Effector memory CD8-positive, alpha-beta T cell (primary cell): ENCODE measurements at regions not wholly inside any gene's neighbourhood (a gene's known extent, or its start where the extent isn't known, plus 50 kb on each side); places are given as distances from the start of the nearest gene placed in this dataset.

Source experiments
- ATAC-seq: fragments of 150-1000 bp; cut with Tn5 transposase; replicated peaks from 2 replicates; pipeline ENCODE4 v1.10.0; 2021; ENCODE audit warnings: mild to moderate bottlenecking, moderate library complexity
- DNase-seq, 3 experiments: peaks; one replicate each; pipeline ENCODE4 v3.0.0; 2021
- H3K27ac Mint-ChIP-seq, 2 donors: one replicate each; pipeline ENCODE4 v1.8.0; 2022; ENCODE audit warnings: mild to moderate bottlenecking in 2 of 2, mixed read lengths in 2 of 2, moderate library complexity in 2 of 2
- H3K27me3 Mint-ChIP-seq, 2 donors: one replicate each; pipeline ENCODE4 v1.8.0; 2022; ENCODE audit warnings: mixed read lengths in 2 of 2
- H3K36me3 Mint-ChIP-seq: one replicate; pipeline ENCODE4 v1.8.0; 2022; ENCODE audit warnings: mild to moderate bottlenecking, moderate library complexity, mixed read lengths; ENCODE audit not compliant: insufficient read depth
- H3K4me1 Mint-ChIP-seq, 2 donors: one replicate each; pipeline ENCODE4 v1.8.0; 2022; ENCODE audit warnings: low read depth in 2 of 2, mixed read lengths in 2 of 2
- H3K4me3 Mint-ChIP-seq, 2 donors: one replicate each; pipeline ENCODE4 v1.8.0; 2022; ENCODE audit warnings: mild to moderate bottlenecking in 2 of 2, mixed read lengths in 2 of 2, moderate library complexity in 2 of 2
- H3K9me3 Mint-ChIP-seq, 2 donors: one replicate each; pipeline ENCODE4 v1.8.0; 2022; ENCODE audit warnings: mixed read lengths in 2 of 2

GRCh38 chr2:236761358-236761757, 191.7 kb downstream of the ACKR3 start:
- no peak for ATAC-seq
- Mint-ChIP-seq H3K36me3 (no peaks in the 10 kb centered on the region), H3K27me3 (peaks cover 19 to 45% of the 10 kb centered on the region in 2 donors), H3K27ac (no peak overlapping the region), H3K9me3 (no peaks in the 10 kb centered on the region), H3K4me1 (no peaks in the 10 kb centered on the region), H3K4me3 (no peak overlapping the region)
- DNase-seq = no peak

GRCh38 chr2:236762628-236763027, 193.0 kb downstream of the ACKR3 start:
- Mint-ChIP-seq H3K4me1 (no peaks in the 10 kb centered on the region), H3K4me3 (no peak overlapping the region), H3K27me3 (peaks cover 24 to 57% of the 10 kb centered on the region in 2 donors), H3K9me3 (no peaks in the 10 kb centered on the region), H3K36me3 (no peaks in the 10 kb centered on the region), H3K27ac (no peak overlapping the region)
- DNase-seq (no peak), ATAC-seq (no peak)

GRCh38 chr2:236763857-236764256, 194.2 kb downstream of the ACKR3 start:
- H3K4me1 Mint-ChIP-seq = no peaks in the 10 kb centered on the region
- peaks cover 26 to 67% of the 10 kb centered on the region in 2 donors for H3K27me3 Mint-ChIP-seq
- DNase-seq (no peak), ATAC-seq (no peak)
- H3K4me3 Mint-ChIP-seq = no peak overlapping the region
- no peaks in the 10 kb centered on the region for H3K9me3 Mint-ChIP-seq
- H3K27ac Mint-ChIP-seq = no peak overlapping the region
- no peaks in the 10 kb centered on the region for H3K36me3 Mint-ChIP-seq

- Mint-ChIP-seq H3K36me3 (no peaks in the 10 kb centered on the region), H3K4me1 (no peaks in the 10 kb centered on the region), H3K27ac (no peak overlapping the region), H3K27me3 (peaks cover 34 to 67% of the 10 kb centered on the region in 2 donors), H3K9me3 (no peaks in the 10 kb centered on the region), H3K4me3 (no peak overlapping the region)
- no peak for ATAC-seq
- no peak for DNase-seq
Measured at GRCh38 chr2:236764716-236765115, 195.1 kb downstream of the ACKR3 start.

- no peak overlapping the region for H3K27ac Mint-ChIP-seq
- ATAC-seq (no peak), DNase-seq (no peak)
- H3K27me3 Mint-ChIP-seq = peaks cover 34 to 67% of the 10 kb centered on the region in 2 donors
- no peak overlapping the region for H3K4me3 Mint-ChIP-seq
- no peaks in the 10 kb centered on the region for H3K9me3 Mint-ChIP-seq
- no peaks in the 10 kb centered on the region for H3K36me3 Mint-ChIP-seq
- H3K4me1 Mint-ChIP-seq = no peaks in the 10 kb centered on the region
Measured at GRCh38 chr2:236765478-236765877, 195.9 kb downstream of the ACKR3 start.

GRCh38 chr2:236766850-236767249, 197.2 kb downstream of the ACKR3 start:
- Mint-ChIP-seq H3K27ac (no peak overlapping the region), H3K4me3 (no peak overlapping the region), H3K36me3 (no peaks in the 10 kb centered on the region), H3K9me3 (no peaks in the 10 kb centered on the region), H3K27me3 (peaks cover 34 to 80% of the 10 kb centered on the region in 2 donors), H3K4me1 (no peaks in the 10 kb centered on the region)
- ATAC-seq = no peak
- no peak for DNase-seq

GRCh38 chr2:236767941-236768340, 198.3 kb downstream of the ACKR3 start:
- H3K4me3 Mint-ChIP-seq = no peak overlapping the region
- H3K27me3 Mint-ChIP-seq = peaks cover 34 to 91% of the 10 kb centered on the region in 2 donors
- DNase-seq (no peak), ATAC-seq (no peak)
- H3K27ac Mint-ChIP-seq = no peak overlapping the region
- H3K9me3 Mint-ChIP-seq = no peaks in the 10 kb centered on the region
- H3K36me3 Mint-ChIP-seq = no peaks in the 10 kb centered on the region
- no peaks in the 10 kb centered on the region for H3K4me1 Mint-ChIP-seq

GRCh38 chr2:236768393-236769140, 198.9 kb downstream of the ACKR3 start:
- H3K9me3 Mint-ChIP-seq = no peaks in the 10 kb centered on the region
- peaks cover 34 to 97% of the 10 kb centered on the region in 2 donors for H3K27me3 Mint-ChIP-seq
- ATAC-seq (no peak), DNase-seq (no peak)
- H3K27ac Mint-ChIP-seq = no peak overlapping the region
- H3K4me1 Mint-ChIP-seq = no peaks in the 10 kb centered on the region
- H3K4me3 Mint-ChIP-seq = no peak overlapping the region
- no peaks in the 10 kb centered on the region for H3K36me3 Mint-ChIP-seq

GRCh38 chr2:236769981-236770671, 200.5 kb downstream of the ACKR3 start:
- Mint-ChIP-seq H3K27me3 (peaks cover 34 to 100% of the 10 kb centered on the region in 2 donors), H3K36me3 (no peaks in the 10 kb centered on the region), H3K27ac (no peak overlapping the region), H3K9me3 (no peaks in the 10 kb centered on the region), H3K4me3 (no peak overlapping the region), H3K4me1 (no peaks in the 10 kb centered on the region)
- DNase-seq (no peak), ATAC-seq (no peak)

- Mint-ChIP-seq H3K27me3 (peaks cover 20 to 89% of the 10 kb centered on the region in 2 donors), H3K4me3 (no peak overlapping the region), H3K36me3 (no peaks in the 10 kb centered on the region), H3K27ac (no peak overlapping the region), H3K9me3 (no peaks in the 10 kb centered on the region), H3K4me1 (no peaks in the 10 kb centered on the region)
- ATAC-seq = no peak
- DNase-seq = no peak
Measured at GRCh38 chr2:236772220-236772837, 202.7 kb downstream of the ACKR3 start.

- ATAC-seq (no peak), DNase-seq (no peak)
- Mint-ChIP-seq H3K27me3 (peaks cover 20 to 80% of the 10 kb centered on the region in 2 donors), H3K36me3 (no peaks in the 10 kb centered on the region), H3K27ac (no peak overlapping the region), H3K4me3 (no peak overlapping the region), H3K9me3 (no peaks in the 10 kb centered on the region), H3K4me1 (no peaks in the 10 kb centered on the region)
Measured at GRCh38 chr2:236773206-236773605, 203.6 kb downstream of the ACKR3 start.

- Mint-ChIP-seq H3K27ac (no peak overlapping the region), H3K9me3 (no peaks in the 10 kb centered on the region)
- ATAC-seq = no peak
Measured at GRCh38 chr2:236774171-236774570, 204.5 kb downstream of the ACKR3 start.

GRCh38 chr2:236775511-236775910, 205.9 kb downstream of the ACKR3 start:
- H3K9me3 Mint-ChIP-seq = no peaks in the 10 kb centered on the region
- H3K36me3 Mint-ChIP-seq = no peaks in the 10 kb centered on the region
- H3K4me1 Mint-ChIP-seq = no peaks in the 10 kb centered on the region
- peaks cover 26 to 57% of the 10 kb centered on the region in 2 donors for H3K27me3 Mint-ChIP-seq
- no peak overlapping the region for H3K4me3 Mint-ChIP-seq
- DNase-seq = no peak
- ATAC-seq = no peak
- H3K27ac Mint-ChIP-seq = no peak overlapping the region

More at GRCh38 chr2:236774171-236774570, 204.5 kb downstream of the ACKR3 start:
- no peaks in the 10 kb centered on the region for H3K4me1 Mint-ChIP-seq
- no peak overlapping the region for H3K4me3 Mint-ChIP-seq
- DNase-seq = no peak
- no peaks in the 10 kb centered on the region for H3K36me3 Mint-ChIP-seq
- peaks cover 20 to 71% of the 10 kb centered on the region in 2 donors for H3K27me3 Mint-ChIP-seq

- Mint-ChIP-seq H3K27ac (no peak overlapping the region), H3K4me3 (no peak overlapping the region), H3K36me3 (no peaks in the 10 kb centered on the region), H3K9me3 (no peaks in the 10 kb centered on the region), H3K27me3 (peaks cover 27 to 53% of the 10 kb centered on the region in 2 donors), H3K4me1 (no peaks in the 10 kb centered on the region)
- ATAC-seq (no peak), DNase-seq (no peak)
Measured at GRCh38 chr2:236776206-236776605, 206.6 kb downstream of the ACKR3 start.
